B cell (primary cell): ENCODE measurements at regions not wholly inside any gene's neighbourhood (a gene's known extent, or its start where the extent isn't known, plus 50 kb on each side); places are given as distances from the start of the nearest gene placed in this dataset.

ENCODE experiments used
- EZH2 ChIP-seq: IDR thresholded peaks from 2 replicates; pipeline ENCODE4 v1.6.1; 2012; ENCODE audit warnings: borderline replicate concordance, low read depth, mild to moderate bottlenecking, moderate library complexity, low read length; ENCODE audit not compliant: insufficient read depth, poor library complexity, severe bottlenecking
- TF ChIP-seq, protein P1 (sequence below): fragments of 200-600 bp; IDR thresholded peaks from one replicate; pipeline ENCODE4 v1.8.0; 2022; ENCODE audit warnings: antibody characterized with exemption, mild to moderate bottlenecking

DNA sequence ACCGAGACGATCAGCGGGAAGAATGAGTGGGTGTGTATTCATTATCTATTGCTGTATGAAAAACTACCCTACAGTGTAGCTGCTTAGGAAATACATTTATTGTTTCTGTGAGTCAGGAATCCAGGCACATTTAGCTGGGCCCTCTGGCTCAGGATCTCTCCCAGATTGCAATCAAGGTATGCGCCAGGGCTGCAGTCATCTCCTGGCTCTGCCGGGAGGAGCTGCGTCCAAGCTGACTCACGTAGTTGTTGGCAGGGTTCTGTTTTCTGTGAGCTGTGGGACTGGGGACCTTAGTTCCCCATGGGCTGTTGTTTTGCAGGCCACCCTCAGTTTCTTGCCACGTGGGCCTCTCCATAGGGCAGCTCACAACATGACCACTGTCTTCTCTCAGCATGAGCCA is 68.2 kb upstream of the FUCA2 start:
- TF ChIP-seq, protein P1, sequence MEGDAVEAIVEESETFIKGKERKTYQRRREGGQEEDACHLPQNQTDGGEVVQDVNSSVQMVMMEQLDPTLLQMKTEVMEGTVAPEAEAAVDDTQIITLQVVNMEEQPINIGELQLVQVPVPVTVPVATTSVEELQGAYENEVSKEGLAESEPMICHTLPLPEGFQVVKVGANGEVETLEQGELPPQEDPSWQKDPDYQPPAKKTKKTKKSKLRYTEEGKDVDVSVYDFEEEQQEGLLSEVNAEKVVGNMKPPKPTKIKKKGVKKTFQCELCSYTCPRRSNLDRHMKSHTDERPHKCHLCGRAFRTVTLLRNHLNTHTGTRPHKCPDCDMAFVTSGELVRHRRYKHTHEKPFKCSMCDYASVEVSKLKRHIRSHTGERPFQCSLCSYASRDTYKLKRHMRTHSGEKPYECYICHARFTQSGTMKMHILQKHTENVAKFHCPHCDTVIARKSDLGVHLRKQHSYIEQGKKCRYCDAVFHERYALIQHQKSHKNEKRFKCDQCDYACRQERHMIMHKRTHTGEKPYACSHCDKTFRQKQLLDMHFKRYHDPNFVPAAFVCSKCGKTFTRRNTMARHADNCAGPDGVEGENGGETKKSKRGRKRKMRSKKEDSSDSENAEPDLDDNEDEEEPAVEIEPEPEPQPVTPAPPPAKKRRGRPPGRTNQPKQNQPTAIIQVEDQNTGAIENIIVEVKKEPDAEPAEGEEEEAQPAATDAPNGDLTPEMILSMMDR = no peak
- TF ChIP-seq EZH2 = no peak
